ENCODE measurements at regions not wholly inside any gene's neighbourhood (a gene's known extent, or its start where the extent isn't known, plus 50 kb on each side); places are given as distances from the start of the nearest gene placed in this dataset.

DNA sequence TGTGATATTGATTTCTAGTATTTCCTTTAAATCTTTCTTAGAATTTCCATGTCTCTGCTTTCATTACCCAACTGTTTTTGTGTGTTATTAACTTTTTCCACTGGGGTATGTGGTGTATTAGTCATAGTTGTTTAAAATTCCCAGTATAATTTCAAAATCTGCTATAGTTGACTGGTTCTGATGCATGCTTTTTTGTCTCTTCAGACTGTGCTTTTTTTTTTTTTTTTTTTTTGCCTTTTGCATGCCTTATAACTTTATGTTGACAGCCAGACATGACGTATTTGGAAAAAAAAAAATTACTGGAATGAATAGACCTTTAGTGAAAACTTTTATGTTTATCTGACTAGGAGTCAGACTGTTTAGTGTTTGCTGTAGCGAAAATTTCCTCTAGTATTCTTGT is 580.4 kb downstream of the ANKRD50 start:
- no peak for DNase-seq
- H3K27ac Mint-ChIP-seq, result no peak overlapping the region
- H3K27me3 Mint-ChIP-seq (ENCODE audit: insufficient read depth), result peaks cover 5% of the 10 kb centered on the region; the same call in 1 of the 2 replicates
- H3K36me3 Mint-ChIP-seq (ENCODE audit: low read depth), result peaks cover 12% of the 10 kb centered on the region
- TF ChIP-seq CTCF (IDR thresholded peaks at IDR 0.05), result no peak
- H3K9me3 Mint-ChIP-seq, result peaks cover 18% of the 10 kb centered on the region
- no peak overlapping the region for H3K4me3 Mint-ChIP-seq
- peaks cover 26% of the 10 kb centered on the region for H3K4me1 Mint-ChIP-seq (ENCODE audit: low read depth)

DNA sequence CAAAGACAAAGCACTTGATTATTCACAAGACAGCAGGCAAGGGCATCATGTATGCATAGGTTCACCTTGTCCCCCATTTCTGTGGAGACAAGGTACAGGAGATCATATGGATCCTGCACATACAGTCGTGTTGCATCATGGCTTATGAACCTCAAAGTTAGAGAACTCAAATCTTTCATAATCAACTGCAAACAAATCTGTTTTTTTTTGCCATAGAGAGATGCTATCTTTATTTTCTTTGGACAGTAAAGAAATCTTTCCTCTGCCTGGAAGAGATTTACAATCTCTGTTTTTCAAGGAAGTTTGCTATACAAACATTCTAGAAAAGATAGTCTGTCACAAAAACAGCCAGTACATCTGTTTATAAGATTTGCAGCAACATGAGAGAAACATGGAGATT is 578.8 kb downstream of the ANKRD50 start:
- Mint-ChIP-seq H3K4me1 (ENCODE audit: low read depth) (peaks cover 26% of the 10 kb centered on the region), H3K36me3 (ENCODE audit: low read depth) (peaks cover 12% of the 10 kb centered on the region), H3K9me3 (peaks cover 18% of the 10 kb centered on the region), H3K27me3 (ENCODE audit: insufficient read depth) (peaks cover 9% of the 10 kb centered on the region), H3K4me3 (no peak overlapping the region), H3K27ac (no peak overlapping the region)
- no peak for TF ChIP-seq CTCF (IDR thresholded peaks at IDR 0.05)
- DNase-seq, result no peak

GRCh38 chr4:124135409-124135813 is 577.1 kb downstream of the ANKRD50 start:
- DNase-seq, result peak; percentile 13
- TF ChIP-seq CTCF (IDR thresholded peaks at IDR 0.05), result no peak
- peaks cover 12% of the 10 kb centered on the region for H3K36me3 Mint-ChIP-seq (ENCODE audit: low read depth)
- H3K27ac Mint-ChIP-seq, result no peak overlapping the region
- peaks cover 13% of the 10 kb centered on the region for H3K9me3 Mint-ChIP-seq
- H3K4me1 Mint-ChIP-seq (ENCODE audit: low read depth), result peaks cover 26% of the 10 kb centered on the region
- H3K27me3 Mint-ChIP-seq (ENCODE audit: insufficient read depth), result peaks cover 7% of the 10 kb centered on the region
- no peak overlapping the region for H3K4me3 Mint-ChIP-seq

DNA sequence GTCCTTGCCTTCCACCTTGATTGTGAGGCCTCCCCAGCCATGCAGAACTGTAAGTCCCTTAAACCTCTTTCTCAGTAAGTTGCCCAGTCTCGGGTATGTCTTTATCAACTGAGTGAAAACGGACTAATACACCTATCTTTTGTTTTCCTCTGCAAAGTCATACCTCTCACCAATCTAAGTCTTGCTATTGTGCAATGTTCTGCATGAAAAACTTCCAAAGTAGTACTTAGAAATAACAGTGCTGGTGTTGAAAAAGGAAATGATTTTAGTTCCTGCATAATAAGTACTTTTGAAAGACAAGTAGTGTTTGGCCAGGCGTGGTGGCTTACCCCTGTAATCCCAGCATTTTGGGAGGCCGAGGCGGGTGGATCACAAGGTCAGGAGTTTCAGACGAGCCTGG is 573.5 kb downstream of the ANKRD50 start:
- Mint-ChIP-seq H3K36me3 (ENCODE audit: low read depth) (no peaks in the 10 kb centered on the region), H3K27ac (no peak overlapping the region), H3K9me3 (no peaks in the 10 kb centered on the region), H3K4me1 (ENCODE audit: low read depth) (peaks cover 11% of the 10 kb centered on the region), H3K27me3 (ENCODE audit: insufficient read depth) (peaks cover 5% of the 10 kb centered on the region; the same call in 1 of the 2 replicates), H3K4me3 (no peak overlapping the region)
- no peak for TF ChIP-seq CTCF (IDR thresholded peaks at IDR 0.05)
- DNase-seq, result no peak

DNA sequence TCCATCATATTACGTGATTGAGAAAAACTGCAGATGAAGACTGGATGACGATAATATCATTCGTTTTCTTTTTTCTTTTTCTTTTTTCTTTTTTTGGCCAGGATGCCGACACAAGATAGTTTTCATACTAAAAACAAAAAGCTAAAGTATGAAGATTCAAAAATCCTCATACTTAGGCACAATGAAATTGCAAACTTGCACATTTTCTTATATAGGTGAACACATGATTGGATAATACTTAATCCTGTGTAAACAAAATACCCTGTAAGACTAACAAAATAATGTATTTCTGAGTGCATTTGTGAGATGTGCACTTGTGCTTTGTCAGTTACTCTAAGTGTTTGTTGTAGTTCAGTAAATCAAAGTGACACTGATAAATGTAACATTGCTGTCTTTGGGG is 568.9 kb downstream of the ANKRD50 start:
- no peak for TF ChIP-seq CTCF (IDR thresholded peaks at IDR 0.05)
- no peak overlapping the region for H3K27ac Mint-ChIP-seq
- H3K36me3 Mint-ChIP-seq (ENCODE audit: low read depth), result no peaks in the 10 kb centered on the region

GRCh38 chr4:124144238-124144654 is 568.3 kb downstream of the ANKRD50 start:
- no peak for TF ChIP-seq CTCF (IDR thresholded peaks at IDR 0.05)
- H3K9me3 Mint-ChIP-seq, result no peaks in the 10 kb centered on the region
- no peaks in the 10 kb centered on the region for H3K36me3 Mint-ChIP-seq (ENCODE audit: low read depth)
- no peaks in the 10 kb centered on the region; the same call in 1 of the 2 replicates for H3K4me1 Mint-ChIP-seq (ENCODE audit: low read depth)
- H3K4me3 Mint-ChIP-seq, result no peak overlapping the region
- no peaks in the 10 kb centered on the region; the same call in 1 of the 2 replicates for H3K27me3 Mint-ChIP-seq (ENCODE audit: insufficient read depth)
- no peak for DNase-seq
- H3K27ac Mint-ChIP-seq, result no peak overlapping the region

More for the DNA sequence above, 568.9 kb downstream of the ANKRD50 start:
- DNase-seq, result no peak
- Mint-ChIP-seq H3K4me1 (ENCODE audit: low read depth) (no peaks in the 10 kb centered on the region; the same call in 1 of the 2 replicates), H3K27me3 (ENCODE audit: insufficient read depth) (no peaks in the 10 kb centered on the region; the same call in 1 of the 2 replicates), H3K9me3 (no peaks in the 10 kb centered on the region), H3K4me3 (no peak overlapping the region)
